NCI-H2107 treated with DMSO at 0.1 percent for 48 hours (cell line): ENCODE measurements at regions not wholly inside any gene's neighbourhood (a gene's known extent, or its start where the extent isn't known, plus 50 kb on each side); places are given as distances from the start of the nearest gene placed in this dataset.
"Not testable (repeated sequence)": the region's sequence is repeated elsewhere in the genome, so short reads cannot be mapped to it uniquely, and the experiment has no call there.

Source experiments
- DNase-seq: peaks from one replicate; lab custom pipeline; 2025; ENCODE audit not compliant: unreplicated experiment; lab: John Stamatoyannopoulos, UW

DNA sequence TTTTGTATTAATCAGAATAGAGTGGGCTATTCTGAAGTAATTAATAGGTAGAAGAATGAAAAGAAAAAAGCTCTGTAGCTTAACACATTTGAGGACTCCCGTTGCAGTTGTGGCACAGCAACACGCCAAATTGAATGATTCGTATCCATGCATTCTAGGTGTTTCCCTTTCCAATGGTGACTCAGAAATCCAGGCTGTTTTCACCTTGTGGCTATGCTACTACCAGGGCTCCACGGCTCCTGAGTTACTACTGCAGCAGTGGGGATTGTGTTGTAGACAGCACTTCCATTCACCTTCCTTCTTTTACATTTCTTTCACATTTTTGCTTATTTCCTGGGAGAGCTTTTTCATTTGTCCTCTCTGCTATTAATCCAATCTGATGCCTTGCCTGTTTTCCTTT is 1616.4 kb downstream of the CDH8 start:
- no peak for DNase-seq

DNA sequence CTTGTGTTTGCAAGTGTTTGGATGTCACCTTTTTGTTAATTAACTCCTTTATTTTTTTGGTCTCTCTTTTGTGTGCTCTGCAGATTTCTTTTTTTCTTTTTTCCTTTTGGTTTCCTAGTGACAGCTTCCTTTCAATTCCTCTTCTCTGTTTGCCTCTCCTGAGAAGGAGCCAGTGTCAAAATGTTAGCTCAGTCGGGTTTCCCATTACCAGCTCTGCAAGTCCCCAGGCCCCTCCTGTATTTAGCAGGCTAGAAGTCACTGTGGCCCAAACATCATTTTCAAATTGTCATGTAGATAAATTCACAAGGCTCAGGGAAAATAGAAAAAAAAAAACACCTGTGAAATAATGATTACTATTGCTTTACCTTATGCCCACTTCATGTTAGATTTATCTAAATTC is 1621.6 kb downstream of the CDH8 start:
- no peak for DNase-seq

DNA sequence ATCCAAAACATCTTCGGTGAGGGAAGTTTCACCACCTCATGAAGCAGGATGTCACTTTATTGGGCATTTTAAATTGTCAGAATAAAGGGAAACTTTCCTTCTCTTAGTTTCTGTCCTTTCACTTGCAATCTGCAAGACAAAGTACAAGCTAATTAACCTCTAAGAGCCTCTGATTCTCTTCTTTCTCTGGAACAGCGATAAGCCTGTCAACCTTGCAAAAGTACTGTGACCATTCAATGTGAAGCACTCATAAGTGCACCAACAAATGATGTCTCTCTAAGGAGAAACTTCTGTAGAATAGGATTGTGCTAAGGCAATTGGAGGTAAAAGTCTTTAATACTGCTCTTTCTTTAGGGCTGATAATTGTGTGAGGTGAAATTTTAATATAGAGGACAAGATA is 1622.3 kb downstream of the CDH8 start:
- DNase-seq: no peak

DNA sequence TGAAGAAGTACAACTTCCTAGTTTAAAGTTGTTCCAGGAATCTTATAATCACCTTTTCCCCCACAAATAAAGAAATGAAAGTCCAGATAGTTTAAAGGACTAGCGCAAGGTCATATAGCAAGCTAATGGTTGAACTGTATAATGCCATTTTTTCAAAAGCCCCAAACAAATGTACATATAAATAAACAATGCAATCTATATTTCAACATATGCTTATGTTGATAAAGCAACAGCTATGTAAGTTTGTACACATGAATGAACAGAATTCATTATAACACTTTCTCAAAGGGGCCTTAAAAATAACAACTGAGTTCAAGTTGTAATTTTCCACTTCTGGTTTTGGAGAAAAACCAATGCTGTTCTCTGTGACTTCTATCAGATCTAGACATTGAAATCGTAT is 1628.6 kb downstream of the CDH8 start:
- DNase-seq: no peak

DNA sequence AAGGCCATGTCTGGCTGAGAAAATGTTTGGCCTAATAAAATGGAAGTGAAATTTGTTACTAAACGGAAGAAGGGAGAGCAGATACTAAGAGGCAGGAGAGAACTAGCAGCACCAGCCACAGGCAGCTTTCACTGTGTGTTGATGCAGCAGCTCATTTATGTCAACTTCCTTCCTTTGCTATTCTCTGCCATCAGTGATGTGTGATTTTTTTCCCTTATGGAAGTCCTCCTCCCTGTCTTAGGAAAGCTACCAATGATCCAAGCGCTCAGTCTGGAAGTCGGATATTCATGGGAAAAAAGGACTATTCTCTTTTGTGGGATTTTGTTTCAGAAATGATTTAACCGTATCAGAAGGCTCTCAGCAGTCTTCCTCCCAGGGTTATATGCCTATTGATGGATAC is 1629.2 kb downstream of the CDH8 start:
- no peak for DNase-seq

DNA sequence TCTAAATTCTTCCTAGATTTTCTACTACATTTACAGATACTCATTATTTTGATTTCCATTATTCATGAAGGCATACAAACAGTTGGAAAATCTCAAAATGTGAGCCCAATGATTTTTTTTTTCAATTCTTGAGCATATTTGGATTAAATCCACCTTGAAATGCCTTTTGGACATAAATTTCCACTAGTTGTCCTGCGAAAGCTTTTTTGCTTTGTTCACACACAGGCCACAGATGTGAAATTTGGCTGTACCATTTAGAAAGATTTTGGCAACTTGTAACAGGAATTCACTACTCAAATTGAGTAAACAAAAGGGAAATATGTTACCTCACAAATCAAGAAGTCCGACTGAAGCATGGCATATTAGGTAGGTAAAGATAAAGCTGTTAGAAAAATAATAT is 1631.0 kb downstream of the CDH8 start:
- DNase-seq: no peak

DNA sequence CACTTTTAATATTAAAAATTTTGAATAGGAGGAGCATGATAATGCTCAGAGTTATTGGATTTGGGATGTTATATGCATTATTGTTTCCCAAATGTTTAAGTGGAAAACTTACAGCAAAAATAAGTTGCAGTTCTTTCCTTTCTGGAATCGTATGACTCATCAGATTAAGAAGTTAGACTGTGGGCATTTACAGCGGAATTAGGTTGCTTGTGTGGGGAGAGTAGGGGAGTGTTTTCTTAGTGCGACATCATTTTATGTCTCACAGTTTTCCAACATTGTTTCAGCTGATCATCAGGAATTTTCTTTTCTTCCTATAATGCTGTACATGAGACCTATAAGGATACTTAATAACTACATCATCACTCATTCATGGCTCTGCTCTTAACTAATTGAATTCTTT is 1631.8 kb downstream of the CDH8 start:
- no peak for DNase-seq

DNA sequence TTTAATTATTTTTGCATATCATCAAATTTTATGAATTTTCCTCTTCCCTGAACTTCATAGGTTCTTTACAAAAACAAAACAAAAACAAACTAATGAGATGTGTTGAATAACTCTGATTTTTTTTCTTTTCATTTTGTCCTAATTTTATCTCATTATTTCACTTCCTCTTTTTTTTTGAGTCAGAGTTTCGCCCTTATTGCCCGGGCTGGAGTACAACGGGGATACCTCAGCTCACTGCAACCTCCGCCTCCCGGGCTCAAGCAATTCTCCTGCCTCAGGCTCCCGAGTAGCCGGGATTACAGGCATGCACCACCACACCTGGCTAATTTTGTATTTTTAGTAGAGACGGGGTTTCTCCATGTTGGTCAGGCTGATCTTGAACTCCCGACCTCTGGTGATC is 1633.3 kb downstream of the CDH8 start:
- DNase-seq: not testable (repeated sequence)

DNA sequence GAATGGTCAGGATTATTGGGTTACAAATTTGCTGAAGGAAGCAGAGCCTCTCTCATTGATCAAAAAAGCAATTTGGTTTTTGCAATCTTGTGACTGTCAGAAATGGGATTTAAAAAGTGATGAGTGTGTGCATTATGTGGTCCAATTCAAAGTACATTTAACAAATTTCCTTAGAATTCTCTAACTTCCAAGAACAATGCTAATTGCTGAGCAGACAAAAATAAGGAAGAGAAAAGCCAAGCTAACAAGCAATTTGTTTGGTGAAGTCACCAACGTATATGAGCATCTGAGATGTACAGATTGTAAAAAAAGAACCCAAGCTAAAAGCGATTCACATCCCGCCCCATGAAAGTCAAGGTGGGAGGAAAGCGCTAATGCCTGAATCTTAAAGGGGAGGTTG is 1643.9 kb downstream of the CDH8 start:
- DNase-seq: no peak

DNA sequence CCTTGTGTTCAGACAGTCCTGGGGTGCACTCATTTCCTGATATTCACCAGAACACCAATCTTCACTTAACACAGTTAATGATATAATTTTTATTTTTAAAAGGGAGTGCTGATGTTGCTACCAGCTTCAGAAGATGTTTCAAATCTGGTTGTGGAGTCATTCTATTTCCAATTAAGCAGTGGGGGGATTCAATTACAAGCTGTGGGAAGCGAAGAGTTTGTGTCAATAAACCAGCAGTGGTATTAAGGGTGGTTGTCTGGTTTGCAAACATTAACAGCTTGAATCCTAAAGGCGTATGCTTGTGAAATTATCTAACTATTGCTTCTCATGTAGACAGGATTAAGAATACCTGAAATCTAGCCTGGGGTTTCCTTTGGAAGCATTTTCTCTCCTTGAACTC is 1637.5 kb upstream of the GOT2 start:
- no peak for DNase-seq

DNA sequence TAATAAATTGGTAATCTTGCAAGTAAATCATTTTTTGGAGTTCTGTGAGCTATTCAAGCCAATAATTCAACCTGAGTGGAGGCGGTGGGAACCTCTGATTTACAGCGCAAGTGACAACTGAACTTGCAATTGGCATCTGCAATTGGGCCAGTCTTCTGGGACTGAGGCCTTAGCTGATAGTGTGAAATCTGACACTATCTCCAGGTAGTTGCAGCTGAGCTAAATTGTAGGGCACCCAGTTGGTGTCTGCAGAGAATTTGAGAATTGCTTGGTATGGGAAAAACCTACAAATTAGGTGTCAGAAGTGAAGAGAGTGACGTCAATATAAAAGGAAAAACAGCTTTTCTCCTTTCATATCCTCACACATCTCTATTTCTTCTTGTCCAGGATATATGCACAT is 1633.6 kb upstream of the GOT2 start:
- no peak for DNase-seq

DNA sequence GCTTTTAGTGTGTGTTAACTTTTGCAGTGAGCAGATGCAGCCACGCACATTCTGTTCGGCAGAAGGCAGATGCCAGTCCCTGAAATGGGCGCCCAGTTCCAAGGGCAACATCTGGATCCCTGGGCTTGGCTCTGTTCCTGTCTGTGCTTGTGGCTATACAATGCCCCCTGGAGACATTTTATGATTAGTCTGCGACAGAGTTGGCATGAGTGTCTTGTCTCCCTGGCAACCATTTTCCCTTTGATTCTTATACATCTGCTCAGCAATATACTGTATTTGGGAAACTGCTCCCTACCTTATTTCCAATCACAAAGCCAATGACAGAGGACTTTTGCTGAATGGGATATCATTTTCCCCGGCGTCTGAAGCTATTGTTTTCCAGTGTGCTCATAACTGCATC is 1629.5 kb upstream of the GOT2 start:
- DNase-seq: no peak

DNA sequence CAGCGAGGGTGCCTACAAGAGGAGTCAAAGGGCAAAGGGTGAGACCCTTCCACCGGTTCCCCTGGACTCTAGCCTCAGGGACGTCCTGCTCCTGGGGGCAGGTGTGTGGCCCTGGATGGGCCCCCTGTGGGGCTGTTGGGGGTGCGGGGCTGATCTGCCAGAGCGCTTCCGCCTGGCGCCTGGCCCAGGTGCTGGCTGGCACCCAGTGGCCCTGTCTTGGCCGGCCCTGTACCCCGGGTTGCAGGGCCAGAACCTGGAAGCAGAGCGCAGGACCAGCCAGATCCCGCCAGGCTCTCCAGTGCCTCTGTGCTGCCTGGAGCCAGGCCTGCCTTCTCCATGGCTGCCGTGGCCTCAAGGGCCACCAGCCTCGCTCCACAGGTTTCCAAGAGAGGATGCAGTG is 1625.8 kb upstream of the GOT2 start:
- not testable (repeated sequence) for DNase-seq

DNA sequence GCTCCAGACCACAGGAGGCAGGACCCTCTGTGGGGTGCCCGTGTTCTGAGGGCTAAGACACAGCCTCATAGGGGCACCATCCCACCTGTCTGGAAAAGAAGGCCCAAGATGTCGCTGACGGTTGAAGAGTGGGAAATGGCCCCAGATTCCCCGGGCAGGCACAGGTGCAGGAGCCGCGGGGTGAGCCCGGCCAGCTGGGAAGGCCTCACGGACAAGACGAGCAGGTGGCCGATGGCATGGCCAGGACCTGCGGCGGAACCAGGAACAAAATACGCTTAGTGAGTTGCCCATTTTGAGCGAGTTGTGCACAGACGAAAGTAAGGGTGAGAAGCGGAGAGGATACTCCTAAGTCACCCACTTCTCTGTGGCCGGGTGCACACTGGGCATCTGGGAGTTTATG is 1625.3 kb upstream of the GOT2 start:
- DNase-seq: not testable (repeated sequence)

DNA sequence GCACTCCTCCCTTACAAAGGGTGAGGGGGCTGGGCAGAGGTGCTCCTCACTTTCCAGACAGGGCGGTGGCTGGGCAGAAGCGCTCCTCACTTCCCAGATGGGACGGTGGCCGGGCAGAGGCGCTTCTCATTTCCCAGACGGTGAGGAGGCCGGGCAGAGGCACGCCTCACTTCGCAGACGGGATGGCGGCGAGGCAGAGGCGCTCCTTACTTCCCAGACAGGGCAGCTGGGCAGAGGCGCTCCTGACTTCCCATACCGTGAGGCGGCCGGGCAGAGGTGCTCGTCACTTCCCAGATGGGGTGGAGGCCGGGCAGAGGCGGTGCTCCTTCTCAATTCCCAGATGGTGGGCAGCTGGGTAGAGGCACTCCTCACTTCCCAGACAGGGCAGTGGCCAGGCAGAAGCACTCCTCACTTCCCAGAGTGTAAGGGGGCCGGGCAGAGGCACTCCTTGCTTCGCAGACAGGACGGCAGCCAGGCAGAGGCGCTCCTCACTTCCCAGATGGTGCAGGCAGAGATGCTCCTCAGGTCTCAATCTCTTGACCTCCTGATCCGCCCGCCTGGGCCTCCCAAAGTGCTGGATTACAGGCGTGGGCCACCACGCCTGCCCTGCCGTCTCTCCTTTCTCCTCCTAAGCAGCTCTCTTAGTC is 1623.9 kb upstream of the GOT2 start:
- DNase-seq: not testable (repeated sequence)

DNA sequence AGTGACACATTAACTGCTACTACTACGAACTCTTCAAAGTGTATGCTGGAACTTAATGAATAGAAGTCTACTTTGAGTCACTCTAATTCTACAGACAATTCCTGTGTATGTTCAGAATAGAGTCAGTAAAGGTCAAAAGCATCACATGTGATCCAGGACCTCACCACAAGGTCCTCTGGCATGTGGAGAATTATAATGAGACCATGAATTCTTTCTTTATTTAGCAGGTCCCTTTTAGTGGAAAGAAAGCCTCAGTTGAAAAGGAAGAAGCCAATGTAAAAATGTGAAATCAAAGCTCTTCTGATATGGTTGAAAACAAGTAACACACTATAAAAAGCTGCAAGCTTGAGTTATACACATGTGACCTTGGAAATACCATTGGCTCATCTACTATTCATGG is 1612.1 kb upstream of the GOT2 start:
- DNase-seq: no peak

DNA sequence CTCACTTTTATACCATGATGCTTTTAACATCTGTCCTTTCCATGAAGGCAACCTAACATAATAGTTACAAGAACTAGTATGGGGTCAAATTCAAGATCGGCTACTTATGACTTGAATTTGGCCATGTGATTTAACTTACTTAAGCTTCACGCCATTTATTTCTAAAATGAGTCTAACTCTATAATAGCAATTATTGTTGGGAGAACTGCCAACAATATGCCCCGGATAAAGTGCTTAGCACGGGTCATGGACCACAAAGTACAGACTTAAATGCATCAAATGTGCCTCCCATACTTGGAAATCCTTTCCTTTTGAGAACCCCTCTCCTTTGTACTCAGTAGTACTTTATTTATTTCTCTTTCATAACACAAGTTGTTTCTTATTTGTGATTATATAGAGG is 1603.6 kb upstream of the GOT2 start:
- no peak for DNase-seq

DNA sequence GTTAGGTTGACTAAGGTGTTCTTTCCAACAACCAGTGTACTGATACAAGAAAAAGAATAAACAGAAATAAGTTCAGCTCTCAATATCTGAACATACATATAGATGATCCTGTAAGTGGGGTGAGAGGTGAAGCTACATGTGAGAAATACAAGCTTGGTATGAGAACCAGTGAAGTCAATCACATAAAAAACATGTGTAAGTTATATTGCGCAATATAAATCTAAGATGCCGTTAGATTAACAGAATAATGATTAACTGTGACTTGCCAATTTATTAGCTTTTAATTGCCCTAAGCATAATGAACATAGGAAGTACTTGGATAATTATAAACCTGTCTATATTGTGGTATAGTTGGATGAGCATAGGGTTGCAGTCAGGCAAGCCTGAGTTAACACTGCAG is 1597.1 kb upstream of the GOT2 start:
- DNase-seq: no peak

DNA sequence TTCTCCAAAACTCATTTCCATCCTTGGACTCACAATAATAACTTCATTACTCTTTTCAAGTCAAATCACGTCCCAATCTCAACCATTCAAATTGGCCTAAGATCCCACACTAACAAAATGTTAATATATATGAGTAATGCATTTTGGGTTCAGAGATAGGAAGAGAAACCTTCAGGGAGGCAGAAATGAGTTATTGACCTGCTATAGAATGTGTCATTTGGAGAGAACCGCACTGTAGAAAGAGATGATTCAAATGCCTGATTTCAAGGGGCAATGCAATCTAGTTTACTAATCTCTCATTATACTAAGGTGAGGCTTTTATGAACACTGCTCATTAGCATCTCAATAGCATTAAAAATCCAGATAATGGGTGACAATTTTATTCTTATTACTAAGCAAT is 1595.0 kb upstream of the GOT2 start:
- DNase-seq: no peak

DNA sequence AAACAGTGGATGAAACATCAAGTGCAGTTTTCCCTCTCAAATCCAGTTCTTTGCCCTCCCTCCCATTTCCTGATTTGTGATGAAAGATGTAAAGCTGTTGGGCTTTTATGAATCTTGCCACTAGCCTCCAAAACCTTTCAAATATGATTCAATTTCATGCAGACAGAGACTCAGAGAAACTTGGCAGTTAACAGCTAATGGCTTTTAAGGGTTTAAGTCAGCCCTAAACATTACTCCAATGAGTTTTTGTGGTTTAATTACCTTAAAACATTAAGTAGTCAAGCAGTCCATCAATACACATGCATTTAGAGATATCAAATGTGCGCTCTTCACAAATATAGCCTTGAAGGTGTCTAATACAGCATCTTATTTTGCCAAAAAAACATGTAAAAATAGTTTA is 1594.0 kb upstream of the GOT2 start:
- DNase-seq: no peak

DNA sequence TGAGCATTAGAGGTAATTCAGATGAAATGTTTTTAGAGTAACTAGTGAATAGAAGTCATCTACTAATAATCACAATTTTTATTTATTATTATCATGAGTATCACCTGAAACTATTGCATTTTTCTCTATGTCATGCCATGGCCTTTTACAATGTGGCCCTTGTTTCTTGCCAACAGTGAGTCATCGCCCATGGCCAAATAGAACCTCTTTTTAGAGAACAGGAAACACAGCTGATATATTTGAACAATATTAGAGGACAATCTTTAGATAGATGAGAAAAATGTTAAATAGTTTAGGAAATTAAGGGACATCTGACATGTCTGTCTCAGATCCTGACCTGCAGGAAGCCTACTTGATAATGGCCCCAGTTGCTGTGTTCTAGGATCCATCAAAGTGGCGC is 1584.4 kb upstream of the GOT2 start:
- DNase-seq: no peak

DNA sequence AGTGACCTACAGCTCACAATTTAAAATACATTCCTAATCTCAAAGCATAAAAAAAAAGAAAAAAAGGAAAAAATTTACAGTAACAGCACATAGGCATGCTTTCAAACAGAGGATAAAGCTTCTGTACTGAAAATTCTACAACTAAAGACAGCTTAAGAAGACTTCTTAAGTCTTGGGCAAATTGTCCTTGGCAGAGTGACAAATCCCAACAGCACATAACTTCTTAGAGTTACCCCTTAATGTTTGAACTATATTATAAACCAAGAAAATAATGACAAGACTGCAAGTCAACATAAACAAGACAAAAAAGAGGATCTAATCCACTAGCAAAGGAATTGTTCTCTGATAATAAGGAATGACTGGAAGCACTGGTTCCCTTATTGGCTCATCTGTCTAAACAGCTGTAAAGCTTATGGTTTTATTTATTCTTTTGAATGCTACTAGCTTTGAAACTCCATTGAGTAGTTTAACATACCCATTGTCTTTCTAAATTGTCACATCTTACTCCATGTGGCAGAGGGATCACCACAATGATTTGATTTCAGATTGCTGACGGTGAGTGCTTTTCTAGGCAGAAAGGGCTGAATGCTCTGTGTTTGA is 1576.8 kb upstream of the GOT2 start:
- no peak for DNase-seq

DNA sequence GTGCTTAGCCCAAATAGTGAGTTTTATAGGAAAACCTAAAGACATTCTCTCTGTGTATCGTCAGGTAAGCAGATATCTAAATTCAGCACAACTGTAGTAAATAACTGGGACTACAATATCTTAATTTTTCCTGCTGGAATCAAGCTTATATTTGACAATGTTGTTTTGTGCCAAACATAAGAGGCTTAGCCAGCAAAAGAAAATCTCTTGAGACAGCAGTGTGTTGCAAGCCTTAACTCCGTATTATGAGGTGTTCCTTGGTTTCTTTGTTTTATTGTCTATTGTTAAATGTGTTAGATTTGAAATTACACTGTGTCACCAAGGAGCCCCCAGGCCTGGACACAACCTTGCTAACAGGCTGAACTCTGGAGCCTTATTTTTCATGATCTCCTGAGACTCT is 1570.6 kb upstream of the GOT2 start:
- no peak for DNase-seq
